Suprapubic skin (tissue), 4 donors: ENCODE measurements at regions not wholly inside any gene's neighbourhood (a gene's known extent, or its start where the extent isn't known, plus 50 kb on each side); places are given as distances from the start of the nearest gene placed in this dataset.

Experiments used
- DNase-seq, 2 donors: peaks; one replicate each; pipeline ENCODE4 v3.0.0-alpha.2; 2019; ENCODE audit warnings: low spot score in 2 of 2
- H3K27ac ChIP-seq: fragments of 200-600 bp; sonication (generic); one replicate; pipeline ENCODE4 v1.5.1; 2019
- H3K27me3 ChIP-seq: fragments of 200-600 bp; sonication (generic); one replicate; pipeline ENCODE4 v1.5.1; 2019
- H3K36me3 ChIP-seq: fragments of 200-600 bp; sonication (generic); one replicate; pipeline ENCODE4 v1.5.1; 2019
- H3K4me1 ChIP-seq: fragments of 200-600 bp; sonication (generic); one replicate; pipeline ENCODE4 v1.5.1; 2019
- H3K4me3 ChIP-seq: fragments of 200-600 bp; sonication (generic); one replicate; pipeline ENCODE4 v1.5.1; 2019; ENCODE audit warnings: mild to moderate bottlenecking
- H3K9me3 ChIP-seq: fragments of 200-600 bp; sonication (generic); one replicate; pipeline ENCODE4 v1.5.1; 2019
- CTCF ChIP-seq, 2 donors: fragments of 200-600 bp in 1 of 2; fragments of 450-650 bp in 1 of 2; sonication (generic) in 1 of 2; IDR thresholded peaks; one replicate each; pipeline ENCODE4 v1.5.1; 2016 to 2019; ENCODE audit warnings: antibody characterized with exemption in 2 of 2, mild to moderate bottlenecking in 1 of 2, moderate library complexity in 1 of 2
- EP300 ChIP-seq: sonication (generic); formaldehyde crosslinking; IDR thresholded peaks from one replicate; pipeline ENCODE4 v1.6.1; 2017; ENCODE audit warnings: antibody characterized with exemption
- POLR2A ChIP-seq, 2 donors: fragments of 450-650 bp; IDR thresholded peaks; one replicate each; pipeline ENCODE4 v1.6.1; 2017; ENCODE audit warnings: antibody characterized with exemption in 2 of 2, mild to moderate bottlenecking in 2 of 2, moderate library complexity in 2 of 2
- POLR2AphosphoS5 ChIP-seq, 3 donors: sonication (generic); formaldehyde crosslinking; IDR thresholded peaks; one replicate each; pipeline ENCODE4 v1.6.1; 2017; ENCODE audit warnings: antibody characterized with exemption in 3 of 3
- WGBS: methylation state at CpG from one replicate; pipeline ENCODE4 v1.1.5; 2018; 5-methylcytosine and 5-hydroxymethylcytosine counted together

GRCh38 chr14:53538316-53538881, 385.3 kb upstream of the DDHD1 start:
- no peaks in the 10 kb centered on the region for H3K36me3 ChIP-seq
- H3K27me3 ChIP-seq = no peaks in the 10 kb centered on the region
- no peak overlapping the region for H3K4me3 ChIP-seq
- no peak for TF ChIP-seq POLR2A (IDR thresholded peaks at IDR 0.05)
- no peak for TF ChIP-seq EP300
- TF ChIP-seq CTCF (IDR thresholded peaks at IDR 0.05) = no peak
- TF ChIP-seq POLR2AphosphoS5 (IDR thresholded peaks at IDR 0.05) = no peak
- peak overlapping the region; percentile 58 for H3K27ac ChIP-seq
- no peaks in the 10 kb centered on the region for H3K9me3 ChIP-seq
- peaks cover 24% of the 10 kb centered on the region for H3K4me1 ChIP-seq
- DNase-seq = no peak
- WGBS = 61% methylated on average over 2 of the region's 2 CpGs

- Histone ChIP-seq H3K27me3 (no peaks in the 10 kb centered on the region), H3K4me1 (peaks cover 19% of the 10 kb centered on the region), H3K36me3 (no peaks in the 10 kb centered on the region), H3K9me3 (no peaks in the 10 kb centered on the region), H3K27ac (peak overlapping the region; percentile 58), H3K4me3 (no peak overlapping the region)
- TF ChIP-seq POLR2AphosphoS5 (IDR thresholded peaks at IDR 0.05) (no peak), EP300 (no peak), POLR2A (IDR thresholded peaks at IDR 0.05) (no peak), CTCF (IDR thresholded peaks at IDR 0.05) (no peak)
- DNase-seq = no peak
- 67% methylated on average over 5 of the region's 5 CpGs for WGBS
Measured at GRCh38 chr14:53537422-53538315, 384.5 kb upstream of the DDHD1 start.

GRCh38 chr14:53536446-53536845, 383.3 kb upstream of the DDHD1 start:
- WGBS = 95% methylated on average over 2 of the region's 2 CpGs

GRCh38 chr14:53534841-53535240, 381.7 kb upstream of the DDHD1 start:
- no peaks in the 10 kb centered on the region for H3K27me3 ChIP-seq
- H3K27ac ChIP-seq = no peak overlapping the region
- peaks cover 18% of the 10 kb centered on the region for H3K4me1 ChIP-seq
- TF ChIP-seq POLR2AphosphoS5 (IDR thresholded peaks at IDR 0.05) (no peak), POLR2A (IDR thresholded peaks at IDR 0.05) (no peak), EP300 (no peak), CTCF (IDR thresholded peaks at IDR 0.05) (no peak)
- no peaks in the 10 kb centered on the region for H3K9me3 ChIP-seq
- no peak overlapping the region for H3K4me3 ChIP-seq
- DNase-seq = no peak
- no peaks in the 10 kb centered on the region for H3K36me3 ChIP-seq
- WGBS = 95% methylated on average over 6 of the region's 6 CpGs

More at GRCh38 chr14:53536446-53536845, 383.3 kb upstream of the DDHD1 start:
- Histone ChIP-seq H3K9me3 (no peaks in the 10 kb centered on the region), H3K27me3 (no peaks in the 10 kb centered on the region), H3K4me3 (no peak overlapping the region), H3K36me3 (no peaks in the 10 kb centered on the region), H3K4me1 (peaks cover 19% of the 10 kb centered on the region), H3K27ac (no peak overlapping the region)
- TF ChIP-seq POLR2AphosphoS5 (IDR thresholded peaks at IDR 0.05) (no peak), CTCF (IDR thresholded peaks at IDR 0.05) (no peak), EP300 (no peak), POLR2A (IDR thresholded peaks at IDR 0.05) (no peak)
- no peak for DNase-seq

- 77% methylated on average over 4 of the region's 4 CpGs for WGBS
- no peak overlapping the region for H3K27ac ChIP-seq
Measured at GRCh38 chr14:53533384-53533970, 380.4 kb upstream of the DDHD1 start.

More at GRCh38 chr14:53533384-53533970, 380.4 kb upstream of the DDHD1 start:
- Histone ChIP-seq H3K36me3 (no peaks in the 10 kb centered on the region), H3K4me1 (peaks cover 10% of the 10 kb centered on the region), H3K4me3 (no peak overlapping the region), H3K9me3 (no peaks in the 10 kb centered on the region), H3K27me3 (no peaks in the 10 kb centered on the region)
- DNase-seq = no peak
- TF ChIP-seq CTCF (IDR thresholded peaks at IDR 0.05) (no peak), POLR2A (IDR thresholded peaks at IDR 0.05) (no peak), POLR2AphosphoS5 (IDR thresholded peaks at IDR 0.05) (no peak), EP300 (no peak)
